Upper lobe of left lung (tissue), 6 donors: ENCODE measurements at regions not wholly inside any gene's neighbourhood (a gene's known extent, or its start where the extent isn't known, plus 50 kb on each side); places are given as distances from the start of the nearest gene placed in this dataset.
"Not testable (repeated sequence)": the region's sequence is repeated elsewhere in the genome, so short reads cannot be mapped to it uniquely, and the experiment has no call there.

Source experiments
- ATAC-seq, 2 donors: fragments of 200-7000 bp; cut with Tn5 transposase; one replicate each; pipeline ENCODE4 v1.9.1; 2022; ENCODE audit warnings: mild to moderate bottlenecking in 2 of 2, moderate library complexity in 2 of 2; ENCODE audit not compliant: low FRiP score in 2 of 2
- DNase-seq, 2 donors: peaks; one replicate each; pipeline ENCODE4 v3.0.0-alpha.2; 2019 to 2020
- H3K27ac ChIP-seq, 4 donors: fragments of 200-600 bp; sonication (generic); one replicate each; pipeline ENCODE4 v1.5.1; 2016 to 2019
- H3K27me3 ChIP-seq, 4 donors: fragments of 200-600 bp; sonication (generic); one replicate each; pipeline ENCODE4 v1.5.1; 2017 to 2019
- H3K36me3 ChIP-seq, 4 donors: fragments of 200-600 bp; sonication (generic); one replicate each; pipeline ENCODE4 v1.5.1; 2016 to 2019
- H3K4me1 ChIP-seq, 4 donors: fragments of 200-600 bp; sonication (generic); one replicate each; pipeline ENCODE4 v1.5.1; 2018 to 2019
- H3K4me3 ChIP-seq, 4 donors: fragments of 200-600 bp; sonication (generic); one replicate each; pipeline ENCODE4 v1.5.1; 2017 to 2019; ENCODE audit warnings: mild to moderate bottlenecking in 2 of 4, moderate library complexity in 1 of 4
- H3K9me3 ChIP-seq, 4 donors: fragments of 200-600 bp; sonication (generic); one replicate each; pipeline ENCODE4 v1.5.1; 2018 to 2019
- EP300 ChIP-seq, 4 donors: sonication (generic); formaldehyde crosslinking; IDR thresholded peaks; one replicate each; pipeline ENCODE4 v1.5.1; 2017; ENCODE audit warnings: antibody characterized with exemption in 4 of 4, control low read depth in 2 of 4
- POLR2A ChIP-seq, 4 donors: fragments of 450-650 bp; IDR thresholded peaks; one replicate each; pipeline ENCODE4 v1.5.1; 2016 to 2017; ENCODE audit warnings: antibody characterized with exemption in 4 of 4, mild to moderate bottlenecking in 2 of 4
- POLR2AphosphoS5 ChIP-seq, 2 donors: sonication (generic); formaldehyde crosslinking; IDR thresholded peaks; one replicate each; pipeline ENCODE4 v1.5.1; 2017; ENCODE audit warnings: antibody characterized with exemption in 2 of 2
- WGBS, 2 donors: methylation state at CpG; one replicate each; pipeline ENCODE4 v1.1.5; 2017 to 2018; 5-methylcytosine and 5-hydroxymethylcytosine counted together
- TF ChIP-seq, protein P1 (sequence below), 6 experiments: fragments of 450-650 bp in 4 of 6; fragments of 200-600 bp in 2 of 6; sonication (generic) in 2 of 6; IDR thresholded peaks; one replicate each; pipeline ENCODE4 v1.5.1; 2016 to 2019; ENCODE audit warnings: antibody characterized with exemption in 6 of 6
- donor health status: DM: no; HTN: no; CAD: no; lungs with moderate emphysema.
- donor health status: DM: no; HTN: yes; CAD: no; lungs with severe emphysema.

DNA sequence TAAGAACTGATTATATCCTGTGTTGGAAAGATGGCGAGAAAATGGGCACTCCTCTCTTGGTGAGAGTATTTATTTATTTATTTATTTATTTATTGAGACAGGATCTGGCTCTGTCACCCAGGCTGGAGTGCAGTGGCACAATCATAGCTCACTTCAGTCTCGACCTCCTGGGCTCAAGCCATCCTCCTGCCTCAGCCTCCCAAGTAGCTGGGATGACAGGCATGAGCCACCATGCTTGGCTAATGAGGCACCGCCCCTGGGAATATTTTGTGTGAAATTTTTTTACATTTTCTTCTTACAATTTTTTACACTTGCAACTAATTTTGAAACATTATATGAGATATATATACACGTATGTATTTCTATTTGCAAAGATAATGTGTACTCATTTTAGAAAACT lies 150.5 kb upstream of the PRR20G start:
- Histone ChIP-seq H3K27ac (no peak overlapping the region), H3K36me3 (no peaks in the 10 kb centered on the region), H3K9me3 (no peaks in the 10 kb centered on the region), H3K27me3 (no peaks in the 10 kb centered on the region), H3K4me1 (no peaks in the 10 kb centered on the region), H3K4me3 (no peak overlapping the region)
- 90 to 96% methylated on average over 4 of the region's 4 CpGs for WGBS, 2 donors
- DNase-seq, result no peak
- ATAC-seq, result no peak
- TF ChIP-seq EP300 (IDR thresholded peaks at IDR 0.05), result no peak
- no peak for TF ChIP-seq POLR2A (IDR thresholded peaks at IDR 0.05)
- TF ChIP-seq, protein P1, sequence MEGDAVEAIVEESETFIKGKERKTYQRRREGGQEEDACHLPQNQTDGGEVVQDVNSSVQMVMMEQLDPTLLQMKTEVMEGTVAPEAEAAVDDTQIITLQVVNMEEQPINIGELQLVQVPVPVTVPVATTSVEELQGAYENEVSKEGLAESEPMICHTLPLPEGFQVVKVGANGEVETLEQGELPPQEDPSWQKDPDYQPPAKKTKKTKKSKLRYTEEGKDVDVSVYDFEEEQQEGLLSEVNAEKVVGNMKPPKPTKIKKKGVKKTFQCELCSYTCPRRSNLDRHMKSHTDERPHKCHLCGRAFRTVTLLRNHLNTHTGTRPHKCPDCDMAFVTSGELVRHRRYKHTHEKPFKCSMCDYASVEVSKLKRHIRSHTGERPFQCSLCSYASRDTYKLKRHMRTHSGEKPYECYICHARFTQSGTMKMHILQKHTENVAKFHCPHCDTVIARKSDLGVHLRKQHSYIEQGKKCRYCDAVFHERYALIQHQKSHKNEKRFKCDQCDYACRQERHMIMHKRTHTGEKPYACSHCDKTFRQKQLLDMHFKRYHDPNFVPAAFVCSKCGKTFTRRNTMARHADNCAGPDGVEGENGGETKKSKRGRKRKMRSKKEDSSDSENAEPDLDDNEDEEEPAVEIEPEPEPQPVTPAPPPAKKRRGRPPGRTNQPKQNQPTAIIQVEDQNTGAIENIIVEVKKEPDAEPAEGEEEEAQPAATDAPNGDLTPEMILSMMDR (IDR thresholded peaks at IDR 0.05), result no peak
- no peak for TF ChIP-seq POLR2AphosphoS5 (IDR thresholded peaks at IDR 0.05)

DNA sequence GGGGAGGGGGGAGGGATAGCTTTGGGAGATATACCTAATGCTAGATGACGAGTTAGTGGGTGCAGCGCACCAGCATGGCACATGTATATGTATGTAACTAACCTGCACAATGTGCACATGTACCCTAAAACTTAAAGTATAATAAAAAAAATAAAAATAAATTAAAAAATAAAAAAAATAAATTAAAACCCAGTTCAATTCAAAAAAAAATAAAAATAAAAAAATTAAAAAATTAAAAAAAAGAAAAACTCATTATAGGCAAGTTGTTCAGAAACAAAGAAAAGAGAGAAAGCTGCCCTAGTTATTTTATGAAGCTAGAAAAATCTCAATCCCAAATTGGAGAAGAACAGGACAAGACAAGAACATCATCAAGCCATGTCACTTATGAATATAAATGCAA lies 147.5 kb upstream of the PRR20G start:
- H3K27me3 ChIP-seq, H3K4me1 ChIP-seq, DNase-seq, H3K9me3 ChIP-seq, H3K4me3 ChIP-seq, H3K27ac ChIP-seq, H3K36me3 ChIP-seq, ATAC-seq: not testable (repeated sequence)
- WGBS, 2 donors, result 97 to 100% methylated on average over 2 of the region's 2 CpGs

DNA sequence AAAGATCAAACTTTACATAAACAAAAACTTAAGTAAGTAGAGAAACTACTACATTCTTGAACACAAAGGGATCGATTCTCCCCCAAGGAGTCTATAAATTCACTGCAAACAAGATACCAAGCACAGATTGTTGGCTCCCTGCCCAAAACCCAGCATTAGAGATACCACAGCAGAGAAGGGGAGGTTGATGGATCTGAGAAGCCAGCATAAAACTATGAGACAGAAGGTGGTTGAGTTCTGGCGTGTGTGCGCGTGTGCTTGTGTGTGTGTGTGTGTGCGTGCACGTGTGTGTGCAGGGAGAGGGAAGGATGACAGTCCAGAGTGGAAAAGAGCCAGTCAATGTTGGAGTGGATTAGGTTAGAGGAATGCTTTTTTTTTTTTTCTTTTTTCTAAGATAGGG lies 143.2 kb upstream of the PRR20G start:
- whole genome bisulfite sequencing, 2 donors, result 65 to 70% methylated on average over 6 of the region's 6 CpGs
- DNase-seq, result peak in 1 of 2 donors; percentile 12
- no peaks in the 10 kb centered on the region for H3K36me3 ChIP-seq

DNA sequence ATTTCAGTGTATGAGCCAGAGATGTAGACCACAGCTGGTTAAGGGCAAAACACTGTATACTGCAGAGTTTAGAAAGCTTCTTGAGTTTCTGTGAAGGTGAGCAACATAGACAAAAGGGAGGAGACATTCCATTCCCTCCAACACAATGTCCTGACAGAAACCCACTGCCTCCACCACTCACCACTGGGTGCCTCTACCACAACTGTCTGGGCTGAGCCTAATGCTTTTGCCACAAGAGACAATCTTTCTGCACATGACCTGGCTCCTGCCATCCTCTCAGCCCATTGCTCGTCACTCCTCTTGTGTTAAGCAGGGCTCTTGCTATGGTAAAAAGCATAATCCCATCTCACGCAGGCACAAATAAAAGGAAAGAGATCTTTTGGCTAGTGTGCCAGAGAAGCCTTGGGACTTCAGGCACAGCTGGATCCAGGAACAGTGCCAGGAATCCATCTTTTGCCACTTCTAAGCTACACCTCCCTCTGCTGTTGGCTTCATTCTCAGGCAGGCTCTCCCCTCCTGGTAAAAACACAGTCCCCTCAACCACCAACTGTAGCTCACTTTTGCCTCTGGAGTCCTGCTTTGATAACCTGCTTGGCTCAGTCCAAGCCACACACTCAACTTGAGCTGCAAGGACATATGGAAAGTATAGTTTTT lies 140.6 kb upstream of the PRR20G start:
- no peaks in the 10 kb centered on the region for H3K36me3 ChIP-seq
- 80 to 100% methylated on average over 2 of the region's 2 CpGs for WGBS, 2 donors
- ATAC-seq (no peak), DNase-seq (peak in 1 of 2 donors; percentile 25)
- H3K4me1 ChIP-seq, result no peaks in the 10 kb centered on the region
- no peaks in the 10 kb centered on the region for H3K9me3 ChIP-seq
- H3K4me3 ChIP-seq, result no peak overlapping the region
- H3K27me3 ChIP-seq, result no peaks in the 10 kb centered on the region
- TF ChIP-seq, protein P1 (IDR thresholded peaks at IDR 0.05), result peak in 1 of 6 experiments; percentile 30
- no peak for TF ChIP-seq POLR2A (IDR thresholded peaks at IDR 0.05)
- no peak overlapping the region for H3K27ac ChIP-seq

More for the DNA sequence above, 143.2 kb upstream of the PRR20G start:
- Histone ChIP-seq H3K27me3 (no peaks in the 10 kb centered on the region), H3K4me1 (no peaks in the 10 kb centered on the region), H3K9me3 (no peaks in the 10 kb centered on the region), H3K27ac (no peak overlapping the region), H3K4me3 (no peak overlapping the region)
- no peak for ATAC-seq
- TF ChIP-seq EP300 (IDR thresholded peaks at IDR 0.05), result no peak
- TF ChIP-seq, protein P1 (IDR thresholded peaks at IDR 0.05), result no peak
- TF ChIP-seq POLR2A (IDR thresholded peaks at IDR 0.05), result no peak
- TF ChIP-seq POLR2AphosphoS5 (IDR thresholded peaks at IDR 0.05), result no peak

DNA sequence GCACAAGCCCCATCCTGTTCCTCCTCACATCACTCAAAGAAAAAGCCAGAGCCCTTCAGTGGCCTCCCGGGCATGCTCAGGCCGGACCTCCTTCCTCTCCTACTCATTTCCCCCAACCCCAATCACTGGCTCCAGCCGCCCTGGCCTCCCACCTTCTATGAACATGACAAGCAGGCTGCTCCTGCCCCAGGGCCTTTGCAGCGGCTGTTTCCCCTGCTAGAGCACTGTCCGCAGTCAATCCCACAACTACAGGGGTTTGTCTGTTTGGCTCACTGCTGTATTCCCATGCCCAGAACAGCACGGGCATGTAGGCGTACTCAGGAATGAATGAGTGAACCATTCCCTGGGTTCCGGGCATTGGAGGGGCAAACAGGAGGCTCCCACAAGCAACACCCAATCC lies 139.8 kb upstream of the PRR20G start:
- TF ChIP-seq POLR2A (IDR thresholded peaks at IDR 0.05), result no peak
- no peak for TF ChIP-seq POLR2AphosphoS5 (IDR thresholded peaks at IDR 0.05)
- TF ChIP-seq, protein P1 (IDR thresholded peaks at IDR 0.05), result no peak
- no peak for TF ChIP-seq EP300 (IDR thresholded peaks at IDR 0.05)
- H3K27me3 ChIP-seq, result no peaks in the 10 kb centered on the region
- WGBS, 2 donors, result 79 to 81% methylated on average over 7 to 8 of the region's 8 CpGs
- H3K36me3 ChIP-seq, result no peaks in the 10 kb centered on the region
- DNase-seq (peak in 1 of 2 donors; percentile 14), ATAC-seq (no peak)
- no peak overlapping the region for H3K27ac ChIP-seq
- H3K4me3 ChIP-seq, result no peak overlapping the region
- no peaks in the 10 kb centered on the region for H3K4me1 ChIP-seq
- no peaks in the 10 kb centered on the region for H3K9me3 ChIP-seq
